Tibial nerve (tissue), 4 donors: ENCODE measurements at regions not wholly inside any gene's neighbourhood (a gene's known extent, or its start where the extent isn't known, plus 50 kb on each side); places are given as distances from the start of the nearest gene placed in this dataset.

ENCODE experiments used
- DNase-seq, 2 donors: peaks; one replicate each; pipeline ENCODE4 v3.0.0-alpha.2; 2019; ENCODE audit warnings: low spot score in 2 of 2
- H3K27ac ChIP-seq, 4 donors: fragments of 200-600 bp; sonication (generic) in 3 of 4; one replicate each; pipeline ENCODE4 v1.5.1; 2017 to 2019; ENCODE audit warnings: mild to moderate bottlenecking in 1 of 4
- H3K27me3 ChIP-seq, 2 donors: fragments of 200-600 bp; sonication (generic) in 1 of 2; one replicate each; pipeline versions ENCODE4 v1.5.1 to v1.6.0; 2017 to 2019
- H3K36me3 ChIP-seq, 3 donors: fragments of 200-600 bp; sonication (generic); one replicate each; pipeline ENCODE4 v1.5.1; 2018 to 2019
- H3K4me1 ChIP-seq, 4 donors: fragments of 200-600 bp; sonication (generic) in 3 of 4; one replicate each; pipeline ENCODE4 v1.5.1; 2017 to 2019
- H3K4me3 ChIP-seq, 4 donors: fragments of 200-600 bp; sonication (generic) in 3 of 4; one replicate each; pipeline ENCODE4 v1.5.1; 2017 to 2019; ENCODE audit warnings: mild to moderate bottlenecking in 1 of 4, moderate library complexity in 1 of 4
- H3K9me3 ChIP-seq, 4 donors: fragments of 200-600 bp; sonication (generic) in 3 of 4; one replicate each; pipeline ENCODE4 v1.5.1; 2017 to 2019
- CTCF ChIP-seq, 5 experiments: fragments of 200-600 bp in 3 of 5; fragments of 450-650 bp in 2 of 5; sonication (generic) in 3 of 5; IDR thresholded peaks; one replicate each; pipeline ENCODE4 v1.5.1; 2016 to 2019; ENCODE audit warnings: antibody characterized with exemption in 5 of 5, mild to moderate bottlenecking in 3 of 5, moderate library complexity in 2 of 5
- EP300 ChIP-seq, 2 donors: sonication (generic); formaldehyde crosslinking; IDR thresholded peaks; one replicate each; pipeline ENCODE4 v1.6.1; 2017; ENCODE audit warnings: antibody characterized with exemption in 2 of 2, mild to moderate bottlenecking in 1 of 2
- POLR2A ChIP-seq, 2 donors: fragments of 450-650 bp; IDR thresholded peaks; one replicate each; pipeline ENCODE4 v1.6.1; 2017; ENCODE audit warnings: antibody characterized with exemption in 2 of 2, mild to moderate bottlenecking in 2 of 2, moderate library complexity in 2 of 2
- WGBS, 2 donors: methylation state at CpG; one replicate each; pipeline ENCODE4 v1.1.5; 2018; 5-methylcytosine and 5-hydroxymethylcytosine counted together

DNA sequence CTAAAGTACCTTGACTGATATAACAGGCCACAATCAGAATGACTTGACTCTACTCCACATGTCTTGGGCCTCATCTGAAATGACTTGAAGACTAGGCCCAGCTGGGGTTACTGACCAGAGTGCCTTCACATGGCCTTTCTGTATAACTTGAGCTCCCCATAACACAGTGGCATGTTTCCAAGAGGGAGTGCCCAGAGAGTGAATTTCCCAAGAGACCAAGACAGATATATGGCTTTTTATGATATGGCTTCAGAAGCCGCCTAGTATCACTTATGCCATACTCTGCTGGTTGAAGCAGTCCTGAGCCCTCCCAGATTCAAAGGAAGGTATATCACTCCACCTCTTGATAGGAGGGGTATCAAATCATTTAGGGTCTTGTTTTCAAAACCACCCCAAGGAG, 357.5 kb upstream of the EEF2KMT start:
- no peak for DNase-seq
- no peaks in the 10 kb centered on the region for H3K4me1 ChIP-seq
- H3K36me3 ChIP-seq = no peaks in the 10 kb centered on the region
- H3K27me3 ChIP-seq = no peaks in the 10 kb centered on the region
- H3K27ac ChIP-seq = no peak overlapping the region
- H3K9me3 ChIP-seq = no peaks in the 10 kb centered on the region
- WGBS, 2 donors = 88 to 93% methylated on average over 1 of the region's 1 CpG
- H3K4me3 ChIP-seq = no peak overlapping the region
- TF ChIP-seq CTCF (IDR thresholded peaks at IDR 0.05) (no peak), POLR2A (IDR thresholded peaks at IDR 0.05) (no peak), EP300 (IDR thresholded peaks at IDR 0.05) (no peak)

DNA sequence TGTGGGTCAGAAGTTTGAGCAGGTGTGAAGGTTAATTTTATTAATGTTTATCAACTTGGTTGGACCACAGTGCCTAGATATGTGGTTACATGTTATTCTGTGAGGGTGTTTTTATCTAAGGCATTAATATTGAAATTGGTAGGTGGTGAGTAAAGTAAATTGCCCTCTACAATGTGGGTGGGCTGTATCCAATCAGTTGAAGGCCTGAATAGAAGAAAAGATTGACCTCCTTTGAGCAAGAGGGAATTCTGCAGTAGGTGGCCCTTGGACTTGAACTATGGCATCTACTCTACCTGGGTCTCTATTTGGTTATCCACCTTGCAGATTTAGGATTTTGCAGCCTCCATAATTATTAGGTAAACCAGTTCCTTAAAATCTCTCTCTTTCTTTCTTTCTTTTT, 356.8 kb upstream of the EEF2KMT start:
- Histone ChIP-seq H3K36me3 (no peaks in the 10 kb centered on the region), H3K4me1 (no peaks in the 10 kb centered on the region), H3K9me3 (no peaks in the 10 kb centered on the region), H3K27me3 (no peaks in the 10 kb centered on the region), H3K4me3 (no peak overlapping the region), H3K27ac (no peak overlapping the region)
- no peak for DNase-seq
- TF ChIP-seq EP300 (IDR thresholded peaks at IDR 0.05) (no peak), POLR2A (IDR thresholded peaks at IDR 0.05) (no peak), CTCF (IDR thresholded peaks at IDR 0.05) (no peak)

- no peak overlapping the region for H3K4me3 ChIP-seq
- H3K36me3 ChIP-seq = no peaks in the 10 kb centered on the region
- no peaks in the 10 kb centered on the region for H3K9me3 ChIP-seq
- TF ChIP-seq POLR2A (IDR thresholded peaks at IDR 0.05) = no peak
- no peak for TF ChIP-seq CTCF (IDR thresholded peaks at IDR 0.05)
- no peak for TF ChIP-seq EP300 (IDR thresholded peaks at IDR 0.05)
- DNase-seq = no peak
- no peaks in the 10 kb centered on the region for H3K4me1 ChIP-seq
- no peak overlapping the region for H3K27ac ChIP-seq
- 50 to 51% methylated on average over 7 of the region's 7 CpGs for WGBS, 2 donors
- H3K27me3 ChIP-seq = no peaks in the 10 kb centered on the region
Measured at GRCh38 chr16:5451641-5452040, 354.0 kb upstream of the EEF2KMT start.

DNA sequence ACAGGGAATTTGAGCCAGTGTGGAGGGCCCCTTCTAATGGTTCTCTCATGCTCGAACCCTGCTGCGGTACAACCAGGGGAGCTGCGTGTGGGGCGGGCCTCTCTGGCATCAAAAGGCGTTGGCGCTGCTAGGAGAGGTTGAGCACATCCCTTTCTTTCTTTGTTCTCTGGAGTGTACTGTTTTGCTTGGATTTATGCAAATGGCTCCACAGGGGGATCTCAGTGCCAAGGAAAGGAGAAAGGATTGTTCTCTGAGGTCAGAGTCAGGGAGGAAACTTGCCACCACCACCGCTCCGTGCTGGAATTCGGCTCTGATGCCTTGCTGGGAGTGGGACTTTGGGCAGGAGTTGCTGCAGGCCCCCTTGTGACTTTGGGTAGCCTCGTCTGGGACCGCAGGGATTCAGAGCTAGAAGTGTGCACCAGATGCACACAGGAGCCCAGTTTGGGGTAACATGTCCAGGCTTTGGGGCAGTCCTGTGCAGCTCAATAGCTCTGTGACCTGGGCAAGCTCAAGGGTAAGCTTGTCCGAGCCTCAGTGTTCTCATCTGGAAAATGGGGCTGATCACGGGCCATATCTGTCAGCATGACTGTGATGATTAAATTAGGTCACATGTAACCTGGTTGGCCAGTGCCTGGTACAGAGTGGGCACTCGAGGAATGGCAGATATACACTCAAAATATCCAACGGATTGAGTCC, 353.0 kb upstream of the EEF2KMT start:
- TF ChIP-seq POLR2A (IDR thresholded peaks at IDR 0.05) = no peak
- no peak for TF ChIP-seq CTCF (IDR thresholded peaks at IDR 0.05)
- TF ChIP-seq EP300 (IDR thresholded peaks at IDR 0.05) = no peak
- H3K9me3 ChIP-seq = no peaks in the 10 kb centered on the region
- H3K4me1 ChIP-seq = no peaks in the 10 kb centered on the region
- DNase-seq = no peak
- H3K27me3 ChIP-seq = no peaks in the 10 kb centered on the region
- H3K4me3 ChIP-seq = no peak overlapping the region
- no peaks in the 10 kb centered on the region for H3K36me3 ChIP-seq
- WGBS, 2 donors = 22 to 28% methylated on average over 14 to 15 of the region's 15 CpGs
- no peak overlapping the region for H3K27ac ChIP-seq

- H3K4me3 ChIP-seq = no peak overlapping the region
- H3K27me3 ChIP-seq = no peaks in the 10 kb centered on the region
- no peaks in the 10 kb centered on the region for H3K36me3 ChIP-seq
- no peaks in the 10 kb centered on the region for H3K4me1 ChIP-seq
- H3K9me3 ChIP-seq = no peaks in the 10 kb centered on the region
- TF ChIP-seq EP300 (IDR thresholded peaks at IDR 0.05) (no peak), POLR2A (IDR thresholded peaks at IDR 0.05) (no peak), CTCF (IDR thresholded peaks at IDR 0.05) (no peak)
- no peak overlapping the region for H3K27ac ChIP-seq
- no peak for DNase-seq
- WGBS, 2 donors = 59% methylated on average over 1 of the region's 1 CpG
Measured at GRCh38 chr16:5449901-5450300, 352.3 kb upstream of the EEF2KMT start.
